ENCODE measurements at regions not wholly inside any gene's neighbourhood (a gene's known extent, or its start where the extent isn't known, plus 50 kb on each side); places are given as distances from the start of the nearest gene placed in this dataset.

GRCh38 chr12:61487728-61488127 lies 772.5 kb upstream of the USP15 start:
- DNase-seq (ENCODE audit: low read depth in 2 of 2) = no peak

GRCh38 chr12:61490526-61491498 lies 769.4 kb upstream of the USP15 start:
- DNase-seq (ENCODE audit: low read depth in 2 of 2) = no peak

- DNase-seq (ENCODE audit: low read depth in 2 of 2) = no peak
Observed at GRCh38 chr12:61502179-61502578, 758.0 kb upstream of the USP15 start.

GRCh38 chr12:61504396-61505080 lies 755.7 kb upstream of the USP15 start:
- no peak for DNase-seq (ENCODE audit: low read depth in 2 of 2)

- no peak for DNase-seq (ENCODE audit: low read depth in 2 of 2)
Observed at GRCh38 chr12:61513499-61513898, 746.7 kb upstream of the USP15 start.

GRCh38 chr12:61514016-61514415 lies 746.2 kb upstream of the USP15 start:
- DNase-seq (ENCODE audit: low read depth in 2 of 2) = no peak

GRCh38 chr12:61521258-61521657 lies 738.9 kb upstream of the USP15 start:
- DNase-seq (ENCODE audit: low read depth in 2 of 2) = no peak

- no peak for DNase-seq (ENCODE audit: low read depth in 2 of 2)
Observed at GRCh38 chr12:61523276-61523992, 736.8 kb upstream of the USP15 start.

GRCh38 chr12:61524851-61525250 lies 735.4 kb upstream of the USP15 start:
- no peak for DNase-seq (ENCODE audit: low read depth in 2 of 2)

GRCh38 chr12:61525331-61525730 lies 734.9 kb upstream of the USP15 start:
- DNase-seq (ENCODE audit: low read depth in 2 of 2) = no peak

GRCh38 chr12:61530456-61530855 lies 729.7 kb upstream of the USP15 start:
- DNase-seq (ENCODE audit: low read depth in 2 of 2) = no peak

GRCh38 chr12:61531195-61531594 lies 729.0 kb upstream of the USP15 start:
- no peak for DNase-seq (ENCODE audit: low read depth in 2 of 2)

GRCh38 chr12:61536117-61536516 lies 724.1 kb upstream of the USP15 start:
- no peak for DNase-seq (ENCODE audit: low read depth in 2 of 2)

GRCh38 chr12:61536525-61536924 lies 723.7 kb upstream of the USP15 start:
- DNase-seq (ENCODE audit: low read depth in 2 of 2) = no peak

GRCh38 chr12:61538951-61539350 lies 721.3 kb upstream of the USP15 start:
- no peak for DNase-seq (ENCODE audit: low read depth in 2 of 2)

GRCh38 chr12:61542551-61542950 lies 717.7 kb upstream of the USP15 start:
- DNase-seq (ENCODE audit: low read depth in 2 of 2) = no peak

- no peak for DNase-seq (ENCODE audit: low read depth in 2 of 2)
Observed at GRCh38 chr12:61546296-61546695, 713.9 kb upstream of the USP15 start.

GRCh38 chr12:61553091-61553490 lies 707.1 kb upstream of the USP15 start:
- DNase-seq (ENCODE audit: low read depth in 2 of 2) = no peak

- DNase-seq (ENCODE audit: low read depth in 2 of 2) = no peak
Observed at GRCh38 chr12:61554268-61555008, 705.8 kb upstream of the USP15 start.

- no peak for DNase-seq (ENCODE audit: low read depth in 2 of 2)
Observed at GRCh38 chr12:61563665-61564450, 696.3 kb upstream of the USP15 start.

- no peak for DNase-seq (ENCODE audit: low read depth in 2 of 2)
Observed at GRCh38 chr12:61564466-61564865, 695.7 kb upstream of the USP15 start.

Data from stimulated activated CD4-positive, alpha-beta T cell treated with anti-CD3 and anti-CD28 coated beads, Interleukin-1b, Interleukin-23, amount 100 ng/mL, for 1 hour (primary cell).